ENCODE measurements at regions not wholly inside any gene's neighbourhood (a gene's known extent, or its start where the extent isn't known, plus 50 kb on each side); places are given as distances from the start of the nearest gene placed in this dataset.

- intact Hi-C loops (cut with micrococcal nuclease): no loop called here
- H3K9me3 Mint-ChIP-seq: peaks cover 3% of the 10 kb centered on the region
- no peak for DNase-seq
- H3K27me3 Mint-ChIP-seq: no peaks in the 10 kb centered on the region
- H3K4me1 Mint-ChIP-seq: no peaks in the 10 kb centered on the region
- H3K36me3 Mint-ChIP-seq (ENCODE audit: low read depth): no peaks in the 10 kb centered on the region
- H3K27ac Mint-ChIP-seq: no peak overlapping the region
- H3K4me3 Mint-ChIP-seq: no peak overlapping the region
Measured at GRCh38 chr22:27662359-27663301, 138.9 kb downstream of the MN1 start.

DNA sequence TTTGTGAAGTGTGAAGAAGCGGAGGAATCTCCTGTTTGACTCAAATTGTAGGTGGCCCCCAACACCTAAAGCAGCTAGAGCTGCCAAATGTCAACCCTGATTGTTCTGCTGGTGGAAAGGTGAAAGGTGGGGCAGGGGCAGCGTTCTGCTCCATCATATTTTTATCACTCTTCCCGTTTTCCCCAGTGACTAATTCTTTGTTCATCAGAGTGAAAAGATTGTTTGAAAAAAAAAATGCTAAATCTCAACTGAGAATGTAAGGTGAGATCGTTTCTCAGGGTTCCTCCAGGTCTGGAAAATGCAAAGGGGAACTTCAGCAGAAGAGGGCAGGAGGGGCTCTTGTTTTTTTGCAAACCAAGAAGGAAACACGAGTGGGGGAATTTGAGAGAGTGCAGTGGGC lies 137.7 kb downstream of the MN1 start:
- Mint-ChIP-seq H3K9me3 (peaks cover 3% of the 10 kb centered on the region), H3K4me1 (no peaks in the 10 kb centered on the region), H3K27ac (no peak overlapping the region), H3K36me3 (ENCODE audit: low read depth) (no peaks in the 10 kb centered on the region), H3K27me3 (no peaks in the 10 kb centered on the region), H3K4me3 (no peak overlapping the region)
- intact Hi-C loops (cut with micrococcal nuclease): no loop called here
- no peak for DNase-seq

- H3K9me3 Mint-ChIP-seq: peaks cover 3% of the 10 kb centered on the region
- no peaks in the 10 kb centered on the region for H3K4me1 Mint-ChIP-seq
- H3K4me3 Mint-ChIP-seq: no peak overlapping the region
- intact Hi-C loops (cut with micrococcal nuclease): no loop called here
- no peak for DNase-seq
- H3K27me3 Mint-ChIP-seq: no peaks in the 10 kb centered on the region
- no peak overlapping the region for H3K27ac Mint-ChIP-seq
- no peaks in the 10 kb centered on the region for H3K36me3 Mint-ChIP-seq (ENCODE audit: low read depth)
Measured at GRCh38 chr22:27666272-27666997, 135.1 kb downstream of the MN1 start.

GRCh38 chr22:27667121-27667843 lies 134.3 kb downstream of the MN1 start:
- intact Hi-C loops (cut with micrococcal nuclease): no loop called here
- Mint-ChIP-seq H3K27ac (no peak overlapping the region), H3K27me3 (no peaks in the 10 kb centered on the region)

GRCh38 chr22:27668828-27669797 lies 132.4 kb downstream of the MN1 start:
- intact Hi-C loops (cut with micrococcal nuclease): no loop called here
- Mint-ChIP-seq H3K9me3 (peaks cover 3% of the 10 kb centered on the region), H3K4me3 (no peak overlapping the region), H3K36me3 (ENCODE audit: low read depth) (no peaks in the 10 kb centered on the region), H3K27me3 (no peaks in the 10 kb centered on the region), H3K4me1 (no peaks in the 10 kb centered on the region), H3K27ac (no peak overlapping the region)
- DNase-seq: no peak

More at GRCh38 chr22:27667121-27667843, 134.3 kb downstream of the MN1 start:
- no peak for DNase-seq
- H3K36me3 Mint-ChIP-seq (ENCODE audit: low read depth): no peaks in the 10 kb centered on the region
- H3K4me1 Mint-ChIP-seq: no peaks in the 10 kb centered on the region
- H3K9me3 Mint-ChIP-seq: peaks cover 3% of the 10 kb centered on the region
- H3K4me3 Mint-ChIP-seq: no peak overlapping the region

GRCh38 chr22:27669798-27670599 lies 131.6 kb downstream of the MN1 start:
- intact Hi-C loops (cut with micrococcal nuclease): no loop called here
- H3K27ac Mint-ChIP-seq: no peak overlapping the region

GRCh38 chr22:27670701-27671412 lies 130.7 kb downstream of the MN1 start:
- H3K4me1 Mint-ChIP-seq: no peaks in the 10 kb centered on the region
- no peaks in the 10 kb centered on the region for H3K27me3 Mint-ChIP-seq
- no peaks in the 10 kb centered on the region for H3K36me3 Mint-ChIP-seq (ENCODE audit: low read depth)
- no peak overlapping the region for H3K4me3 Mint-ChIP-seq
- DNase-seq: no peak
- H3K27ac Mint-ChIP-seq: no peak overlapping the region
- intact Hi-C loops (cut with micrococcal nuclease): no loop called here
- peaks cover 3% of the 10 kb centered on the region for H3K9me3 Mint-ChIP-seq

More at GRCh38 chr22:27669798-27670599, 131.6 kb downstream of the MN1 start:
- Mint-ChIP-seq H3K4me3 (no peak overlapping the region), H3K27me3 (no peaks in the 10 kb centered on the region), H3K9me3 (peaks cover 3% of the 10 kb centered on the region), H3K36me3 (ENCODE audit: low read depth) (no peaks in the 10 kb centered on the region), H3K4me1 (no peaks in the 10 kb centered on the region)
- DNase-seq: no peak

DNA sequence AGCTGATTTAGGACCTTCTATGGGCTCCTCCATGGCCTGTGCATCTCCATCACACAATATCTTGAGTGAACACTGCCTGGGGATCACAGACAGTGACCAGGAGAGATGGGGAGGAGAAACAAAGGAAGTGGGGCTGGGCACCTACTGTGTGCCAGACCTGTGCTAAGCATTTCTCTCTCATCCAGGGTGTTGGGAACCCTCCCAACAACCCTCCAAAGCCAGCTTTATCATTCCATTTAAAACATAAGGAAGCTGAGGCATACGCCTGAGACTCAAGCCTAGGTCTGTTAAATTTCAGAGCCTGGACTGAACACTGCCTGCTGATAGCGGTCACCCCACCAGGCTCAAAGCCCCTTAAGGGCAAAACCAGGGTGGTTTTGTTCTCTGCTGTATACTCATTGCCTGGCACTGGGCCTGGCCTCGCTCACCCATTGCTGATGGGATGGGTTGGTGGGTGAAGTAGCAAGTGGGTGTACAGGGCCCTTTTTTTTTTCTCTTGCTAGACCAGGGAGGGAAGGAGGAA lies 130.1 kb downstream of the MN1 start:
- no peak overlapping the region for H3K4me3 Mint-ChIP-seq
- peaks cover 3% of the 10 kb centered on the region for H3K9me3 Mint-ChIP-seq
- DNase-seq: no peak
- no peak overlapping the region for H3K27ac Mint-ChIP-seq
- no peaks in the 10 kb centered on the region for H3K27me3 Mint-ChIP-seq
- H3K36me3 Mint-ChIP-seq (ENCODE audit: low read depth): no peaks in the 10 kb centered on the region
- intact Hi-C loops (cut with micrococcal nuclease): no loop called here
- no peaks in the 10 kb centered on the region for H3K4me1 Mint-ChIP-seq

- DNase-seq: no peak
- H3K9me3 Mint-ChIP-seq: no peaks in the 10 kb centered on the region
- no peak overlapping the region for H3K27ac Mint-ChIP-seq
- no peak overlapping the region for H3K4me3 Mint-ChIP-seq
- H3K4me1 Mint-ChIP-seq: no peaks in the 10 kb centered on the region
- intact Hi-C loops (cut with micrococcal nuclease): no loop called here
- H3K36me3 Mint-ChIP-seq (ENCODE audit: low read depth): no peaks in the 10 kb centered on the region
- no peaks in the 10 kb centered on the region for H3K27me3 Mint-ChIP-seq
Measured at GRCh38 chr22:27672721-27673418, 128.7 kb downstream of the MN1 start.

GRCh38 chr22:27673839-27674238 lies 127.7 kb downstream of the MN1 start:
- DNase-seq: no peak
- Mint-ChIP-seq H3K27me3 (no peaks in the 10 kb centered on the region), H3K9me3 (no peaks in the 10 kb centered on the region), H3K27ac (no peak overlapping the region), H3K36me3 (ENCODE audit: low read depth) (no peaks in the 10 kb centered on the region), H3K4me1 (no peaks in the 10 kb centered on the region), H3K4me3 (no peak overlapping the region)
- intact Hi-C loops (cut with micrococcal nuclease): no loop called here

GRCh38 chr22:27674261-27674923 lies 127.2 kb downstream of the MN1 start:
- no peaks in the 10 kb centered on the region for H3K36me3 Mint-ChIP-seq (ENCODE audit: low read depth)
- no peak overlapping the region for H3K4me3 Mint-ChIP-seq
- intact Hi-C loops (cut with micrococcal nuclease): no loop called here
- H3K4me1 Mint-ChIP-seq: no peaks in the 10 kb centered on the region
- H3K9me3 Mint-ChIP-seq: no peaks in the 10 kb centered on the region
- H3K27ac Mint-ChIP-seq: no peak overlapping the region
- no peaks in the 10 kb centered on the region for H3K27me3 Mint-ChIP-seq
- no peak for DNase-seq

All from activated CD4-positive, alpha-beta T cell treated with anti-CD3 and anti-CD28 coated beads, Interleukin-2, amount 10 ng/mL, durations not matched to agents 24 days and 14 days (primary cell).